Femur (tissue), 1 donor: ENCODE measurements at regions not wholly inside any gene's neighbourhood (a gene's known extent, or its start where the extent isn't known, plus 50 kb on each side); places are given as distances from the start of the nearest gene placed in this dataset.

Source experiments
- DNase-seq: peaks from one replicate; pipeline ENCODE4 v3.0.0-alpha.2; 2017

GRCh38 chr16:13554005-13554404 is 365.9 kb upstream of the ERCC4 start:
- no peak for DNase-seq

DNA sequence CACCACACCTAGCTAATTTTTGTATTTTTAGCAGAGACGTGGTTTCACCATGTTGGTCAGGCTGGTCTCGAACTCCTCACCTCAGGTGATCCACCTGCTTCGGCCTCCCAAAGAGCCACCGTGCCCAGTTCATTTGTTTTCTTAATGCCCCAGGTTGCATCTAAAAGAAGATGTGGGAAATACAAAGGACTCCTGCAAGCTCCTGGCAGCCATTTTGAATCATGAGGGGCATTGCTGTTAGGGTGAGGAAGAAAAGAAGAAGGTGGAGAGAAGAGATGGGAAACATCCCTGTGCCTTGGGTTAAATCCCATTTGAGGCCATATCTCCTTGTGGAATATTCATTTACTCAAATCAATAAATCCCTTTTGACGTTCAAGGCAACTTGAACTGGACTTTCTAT is 365.3 kb upstream of the ERCC4 start:
- DNase-seq: no peak

DNA sequence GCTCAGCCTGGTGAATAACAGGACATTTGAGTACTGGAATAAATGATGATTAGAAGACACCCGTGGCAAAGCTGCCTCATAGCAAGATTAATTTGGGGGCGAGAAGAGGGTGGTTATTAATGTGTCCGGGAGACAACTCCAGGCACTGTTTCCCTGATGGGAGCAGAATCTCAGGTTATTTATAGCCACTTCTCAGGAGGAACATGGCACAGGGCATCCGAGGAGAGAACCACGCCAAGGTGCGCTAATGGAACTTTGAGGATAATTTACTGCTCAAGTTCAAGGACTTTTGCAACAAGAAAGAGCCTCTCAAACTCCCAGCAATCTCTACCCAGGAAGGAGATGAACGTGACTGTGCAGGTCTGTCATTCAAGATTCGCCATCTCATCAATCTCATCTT is 362.5 kb upstream of the ERCC4 start:
- DNase-seq: no peak

DNA sequence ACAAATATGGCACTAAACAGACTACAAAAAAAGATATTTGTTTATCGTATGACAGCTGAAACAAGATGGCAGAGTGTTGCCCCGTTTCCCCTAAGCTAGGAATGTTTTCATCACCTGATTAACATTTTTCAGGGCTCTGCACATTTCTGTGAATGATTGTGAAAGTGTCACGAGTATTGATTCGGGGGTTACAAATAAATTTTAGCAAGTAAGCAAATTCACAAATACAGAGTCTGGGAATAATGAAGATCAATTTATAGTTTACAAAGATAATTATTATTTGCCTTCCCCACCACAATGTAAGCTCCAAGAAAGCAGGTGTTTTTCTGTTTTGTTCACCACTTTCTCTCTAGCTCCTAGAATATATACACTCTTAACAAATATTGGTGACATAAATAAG is 361.2 kb upstream of the ERCC4 start:
- DNase-seq: no peak

DNA sequence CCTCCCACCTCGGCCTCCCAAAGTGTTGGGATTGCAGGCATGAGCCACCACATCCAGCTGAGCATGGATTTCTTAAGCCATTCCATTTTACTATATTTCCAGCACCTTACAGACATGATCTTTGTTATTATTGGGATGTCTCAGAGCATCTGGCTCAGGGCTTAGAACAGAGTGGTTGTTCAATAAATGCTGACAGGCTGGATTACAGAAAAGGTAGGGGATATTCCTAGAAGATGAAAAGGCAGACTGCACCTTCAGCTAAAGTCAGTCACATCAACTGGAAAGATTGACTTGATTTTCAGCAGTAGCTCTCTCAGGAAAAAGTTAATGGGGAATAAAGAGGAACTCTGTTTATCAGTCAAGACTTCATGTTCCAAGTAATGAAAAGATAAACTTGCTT is 360.3 kb upstream of the ERCC4 start:
- DNase-seq: no peak

DNA sequence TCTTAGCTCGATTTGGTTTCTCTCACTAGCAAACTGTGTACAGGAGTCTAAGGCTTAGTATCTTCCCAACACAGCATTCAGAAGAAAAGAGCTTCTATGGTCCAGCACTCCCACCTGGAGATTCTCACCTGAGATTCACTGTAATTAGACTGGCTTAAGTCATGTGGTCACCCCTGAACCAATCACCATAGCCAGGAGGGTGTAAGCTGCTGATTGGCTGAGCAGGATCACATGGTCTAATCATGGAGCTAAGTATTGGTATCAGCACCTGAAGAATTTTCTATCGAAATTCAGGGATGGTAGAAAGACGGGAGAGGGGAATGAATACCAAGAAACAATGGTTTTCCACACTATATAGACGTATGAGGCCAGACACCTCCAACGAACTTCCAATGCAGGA is 359.8 kb upstream of the ERCC4 start:
- no peak for DNase-seq

DNA sequence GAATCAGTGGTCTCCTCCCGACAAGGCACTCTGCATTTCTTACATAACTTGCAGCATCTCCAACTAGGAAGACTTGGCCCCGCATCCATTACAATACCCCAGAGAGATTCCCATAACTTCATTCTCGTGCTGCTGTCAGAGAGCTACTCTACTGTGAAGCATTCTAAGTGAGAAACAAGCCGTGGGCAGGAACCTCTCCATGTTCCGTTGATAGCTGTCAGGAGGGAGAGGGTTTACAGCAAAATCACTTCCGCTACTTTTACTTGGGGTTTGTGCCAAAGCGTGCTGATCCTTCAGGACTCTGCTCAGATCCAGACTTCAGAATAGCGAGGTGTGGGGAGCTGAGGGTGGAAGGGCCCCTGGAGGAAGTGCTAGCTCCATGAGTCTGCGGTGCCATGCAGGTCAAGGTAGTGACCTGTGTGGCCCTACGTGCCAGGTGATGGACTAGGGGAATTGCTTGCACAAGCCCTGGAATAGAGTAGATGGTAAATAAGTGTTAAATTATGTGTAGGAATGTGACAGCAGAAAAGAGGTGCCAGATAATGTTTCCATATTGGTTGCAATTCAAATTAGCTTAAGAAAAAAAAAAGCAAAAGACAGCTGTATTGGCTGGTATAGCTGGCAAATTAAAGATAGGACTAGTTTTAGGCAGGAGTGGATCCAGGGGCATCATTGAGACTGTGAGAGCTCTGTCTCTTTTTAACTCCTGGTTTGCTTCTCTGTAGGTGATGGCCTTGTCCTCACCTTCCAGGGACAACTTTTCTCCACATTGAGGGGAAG is 358.5 kb upstream of the ERCC4 start:
- DNase-seq: no peak

GRCh38 chr16:13568803-13569202 is 351.2 kb upstream of the ERCC4 start:
- no peak for DNase-seq

DNA sequence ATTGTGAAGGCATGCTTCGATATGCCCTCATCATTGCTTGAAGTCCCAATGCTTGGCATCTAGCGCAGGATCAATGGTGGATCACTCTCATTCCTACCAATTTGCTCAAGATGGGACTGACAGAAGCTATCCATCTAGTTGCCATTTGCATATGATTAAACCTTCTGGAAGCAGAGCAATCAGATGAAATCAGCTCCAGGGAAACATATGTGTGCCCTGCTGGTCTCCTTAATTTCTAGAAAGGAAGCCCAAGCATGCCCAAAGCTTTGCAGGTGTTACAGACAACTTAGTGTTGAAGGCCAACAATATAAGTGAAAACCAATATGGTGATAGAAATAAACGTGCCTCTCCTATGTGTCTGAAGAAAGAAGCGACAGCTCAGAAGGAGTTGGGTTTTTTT is 350.0 kb upstream of the ERCC4 start:
- DNase-seq: no peak

- DNase-seq: no peak
Observed at GRCh38 chr16:13571036-13571435, 348.9 kb upstream of the ERCC4 start.

GRCh38 chr16:13573903-13574302 is 346.1 kb upstream of the ERCC4 start:
- DNase-seq: no peak

GRCh38 chr16:13586051-13586450 is 333.9 kb upstream of the ERCC4 start:
- DNase-seq: no peak

DNA sequence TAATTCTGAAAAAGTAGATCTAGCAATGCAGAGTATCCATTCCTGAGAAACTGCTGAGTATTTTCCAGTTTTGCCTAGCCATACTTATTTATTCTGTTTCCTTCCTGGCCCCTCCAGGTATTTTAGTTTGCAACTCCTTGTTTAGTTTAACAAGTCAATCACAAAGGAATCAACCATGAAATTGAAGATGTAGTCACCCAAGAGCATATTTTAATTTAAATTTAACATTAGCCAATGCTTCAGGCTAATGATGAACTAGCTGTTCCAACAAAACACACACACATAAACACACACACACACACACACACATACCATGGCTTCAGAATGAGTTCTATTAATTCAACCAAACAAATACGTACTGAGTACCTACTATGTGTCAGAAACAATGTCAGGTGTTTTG is 332.8 kb upstream of the ERCC4 start:
- no peak for DNase-seq

DNA sequence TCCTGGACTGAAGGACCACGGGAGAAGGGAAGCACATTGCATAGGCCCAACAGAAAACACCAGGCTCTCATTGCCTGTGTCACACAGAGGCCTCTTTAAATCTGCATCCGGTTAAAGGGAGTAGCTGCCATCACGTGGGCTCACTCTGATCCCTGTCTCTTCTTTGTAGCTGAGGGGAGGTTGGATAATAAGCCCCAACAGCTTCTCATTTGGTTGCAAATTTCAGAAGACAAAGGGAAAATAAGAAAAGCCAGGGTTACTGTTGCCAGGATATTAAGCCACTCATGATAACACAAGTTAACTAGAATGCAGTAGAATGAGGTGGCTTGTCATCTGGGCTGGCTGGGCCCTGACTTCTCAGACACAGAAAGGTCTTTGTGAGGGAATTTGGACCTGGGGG is 325.1 kb upstream of the ERCC4 start:
- DNase-seq: no peak

- no peak for DNase-seq
Observed at GRCh38 chr16:13606804-13607203, 313.1 kb upstream of the ERCC4 start.

GRCh38 chr16:13607289-13607688 is 312.7 kb upstream of the ERCC4 start:
- DNase-seq: no peak

GRCh38 chr16:13611596-13611995 is 308.4 kb upstream of the ERCC4 start:
- DNase-seq: no peak

GRCh38 chr16:13612623-13613022 is 307.3 kb upstream of the ERCC4 start:
- no peak for DNase-seq

GRCh38 chr16:13613165-13613564 is 306.8 kb upstream of the ERCC4 start:
- DNase-seq: no peak

DNA sequence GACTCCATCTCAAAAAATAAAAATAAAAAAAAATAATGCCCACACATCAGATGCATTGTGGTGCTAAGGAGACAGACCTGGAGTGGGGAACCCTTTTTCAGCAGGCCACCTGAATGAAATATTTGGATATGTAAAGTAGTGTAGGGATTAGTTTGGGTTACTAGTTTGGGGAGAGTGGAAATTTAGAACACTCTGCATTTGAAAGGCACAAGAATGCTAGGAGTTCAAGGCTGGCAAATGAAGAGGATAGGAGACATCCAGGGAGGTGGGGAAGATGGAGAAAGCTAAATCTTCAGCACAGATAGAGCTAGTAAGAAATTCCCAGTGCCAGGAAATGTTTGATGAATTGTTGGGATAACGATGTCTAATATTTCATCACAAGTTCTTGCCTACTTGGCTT is 298.3 kb upstream of the ERCC4 start:
- no peak for DNase-seq

DNA sequence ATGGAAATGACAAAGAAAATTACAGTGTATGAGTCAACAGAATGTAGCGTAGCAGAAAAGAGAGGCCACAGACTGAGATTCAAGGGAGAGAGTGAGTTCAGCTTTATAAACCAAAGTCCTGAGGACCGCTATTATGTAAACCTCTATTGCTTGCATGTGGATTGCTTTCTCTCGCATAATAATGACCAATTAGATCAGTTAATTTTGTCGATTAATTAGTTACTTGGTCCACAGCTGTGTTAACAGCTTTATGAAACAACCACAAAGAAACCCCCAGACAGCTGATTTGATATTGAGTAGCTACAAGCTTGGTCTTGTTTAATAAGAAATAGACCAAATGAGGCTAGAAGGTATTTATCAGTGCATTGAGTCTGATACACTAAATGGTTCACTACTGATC is 291.8 kb upstream of the ERCC4 start:
- DNase-seq: no peak

DNA sequence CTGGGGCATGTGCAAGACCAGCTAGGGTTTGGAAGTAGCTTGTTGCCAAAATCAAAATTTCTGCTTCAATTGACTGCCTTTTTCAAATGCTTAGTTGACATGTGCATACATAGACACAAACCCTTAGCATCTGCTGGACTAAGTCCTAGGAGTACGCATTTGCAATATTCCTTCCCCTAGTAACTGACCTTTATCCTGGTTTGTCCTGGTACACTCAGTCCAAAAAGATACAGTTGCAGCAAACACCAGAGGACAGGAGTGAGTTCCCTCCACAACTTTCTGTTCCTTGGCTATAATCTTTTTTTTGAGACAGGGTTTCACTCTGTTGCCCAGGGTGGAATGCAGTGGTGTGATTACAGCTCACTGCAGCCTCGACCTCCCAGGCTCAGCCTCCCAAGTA is 290.2 kb upstream of the ERCC4 start:
- no peak for DNase-seq

- no peak for DNase-seq
Observed at GRCh38 chr16:13630374-13630773, 289.6 kb upstream of the ERCC4 start.

DNA sequence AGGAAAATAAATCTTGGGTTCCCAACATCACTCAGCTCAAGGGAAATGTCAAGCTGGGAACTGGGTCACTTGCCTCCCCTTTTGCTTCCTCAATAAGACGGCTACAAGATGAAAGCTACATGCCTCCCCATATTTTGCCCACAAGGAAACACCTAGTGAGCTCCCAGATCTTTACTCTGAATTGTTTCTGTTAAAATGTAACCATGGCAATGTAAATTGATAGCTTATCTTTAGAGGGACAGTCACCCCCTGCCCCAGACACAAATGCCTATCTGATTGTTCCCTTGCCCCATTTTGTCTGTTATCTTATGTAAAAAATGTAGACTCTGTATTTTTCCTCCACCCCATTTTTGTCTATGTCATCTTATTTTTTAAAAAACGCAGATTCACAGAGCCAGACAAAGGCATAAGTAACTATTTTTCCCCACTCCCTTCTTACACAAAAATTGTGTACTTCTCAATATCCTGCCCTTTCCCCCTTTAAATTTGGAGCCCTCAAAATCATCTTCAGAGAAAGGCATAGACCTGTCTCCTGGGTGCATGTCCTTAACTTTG is 288.7 kb upstream of the ERCC4 start:
- DNase-seq: no peak

DNA sequence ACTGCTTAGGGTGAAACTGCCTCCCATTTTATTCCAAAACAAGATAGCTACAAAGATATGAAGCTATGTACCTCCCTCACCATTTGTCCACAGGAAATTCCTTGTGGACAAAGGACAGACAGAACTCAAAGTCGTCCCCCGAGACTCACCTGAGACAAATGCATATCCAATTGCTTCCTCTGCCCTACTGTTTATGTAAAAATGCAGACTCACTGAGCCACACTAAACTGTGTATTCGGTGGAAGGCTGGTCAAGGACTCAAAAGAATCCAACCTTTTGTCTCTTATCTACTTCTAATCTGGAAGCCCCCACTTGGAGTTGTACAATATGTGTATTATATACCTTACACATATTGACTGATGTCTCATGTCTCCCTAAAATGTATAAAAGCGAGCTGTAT is 288.0 kb upstream of the ERCC4 start:
- DNase-seq: no peak
